GM08714 (cell line): ENCODE measurements at regions not wholly inside any gene's neighbourhood (a gene's known extent, or its start where the extent isn't known, plus 50 kb on each side); places are given as distances from the start of the nearest gene placed in this dataset.
"Not testable (repeated sequence)": the region's sequence is repeated elsewhere in the genome, so short reads cannot be mapped to it uniquely, and the experiment has no call there.

Experiments
- H3K4me3 ChIP-seq: fragments of 200-500 bp; sonication (Bioruptor generic); 2 replicates; pipeline ENCODE4 v1.5.1; 2014; ENCODE audit warnings: mild to moderate bottlenecking, low read length, inconsistent platforms
- ZNF274 ChIP-seq: IDR thresholded peaks from 2 replicates; pipeline ENCODE4 v1.6.1; 2012; ENCODE audit warnings: mild to moderate bottlenecking, low read depth, low read length

GRCh38 chr12:102659200-102659911, 179.0 kb upstream of the IGF1 start:
- no peak for TF ChIP-seq ZNF274
- H3K4me3 ChIP-seq = no peak overlapping the region

GRCh38 chr12:102653406-102653805, 173.0 kb upstream of the IGF1 start:
- no peak overlapping the region for H3K4me3 ChIP-seq
- TF ChIP-seq ZNF274 = no peak

- TF ChIP-seq ZNF274 = no peak
These were observed 172.4 kb upstream of the IGF1 start for GRCh38 chr12:102652645-102653313.

DNA sequence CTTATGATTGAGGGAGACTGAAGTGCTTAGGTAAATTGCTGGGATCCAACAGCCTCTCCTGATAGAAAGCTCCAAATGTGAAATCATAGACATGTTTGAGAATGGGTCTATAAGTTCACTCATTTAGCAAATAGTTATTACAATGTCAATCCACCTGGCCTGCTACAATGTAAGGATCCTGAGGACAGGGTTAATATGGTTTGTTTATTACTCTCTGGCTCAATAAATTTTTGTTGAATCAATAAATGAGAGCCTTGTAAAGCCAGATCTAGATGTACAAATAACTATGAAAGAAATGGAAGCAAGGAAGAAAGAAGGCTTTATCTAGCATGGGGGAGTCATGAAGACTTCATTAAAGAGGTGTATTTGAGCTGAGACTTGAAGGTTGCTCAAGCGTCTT, 165.6 kb upstream of the IGF1 start:
- no peak overlapping the region for H3K4me3 ChIP-seq
- no peak for TF ChIP-seq ZNF274

More at GRCh38 chr12:102652645-102653313, 172.4 kb upstream of the IGF1 start:
- H3K4me3 ChIP-seq = no peak overlapping the region

GRCh38 chr12:102643879-102644575, 163.7 kb upstream of the IGF1 start:
- H3K4me3 ChIP-seq = no peak overlapping the region
- TF ChIP-seq ZNF274 = no peak

GRCh38 chr12:102642199-102642598, 161.8 kb upstream of the IGF1 start:
- TF ChIP-seq ZNF274 = no peak
- H3K4me3 ChIP-seq = no peak overlapping the region

- not testable (repeated sequence) for H3K4me3 ChIP-seq
These were observed 160.3 kb upstream of the IGF1 start for GRCh38 chr12:102640658-102641057.

DNA sequence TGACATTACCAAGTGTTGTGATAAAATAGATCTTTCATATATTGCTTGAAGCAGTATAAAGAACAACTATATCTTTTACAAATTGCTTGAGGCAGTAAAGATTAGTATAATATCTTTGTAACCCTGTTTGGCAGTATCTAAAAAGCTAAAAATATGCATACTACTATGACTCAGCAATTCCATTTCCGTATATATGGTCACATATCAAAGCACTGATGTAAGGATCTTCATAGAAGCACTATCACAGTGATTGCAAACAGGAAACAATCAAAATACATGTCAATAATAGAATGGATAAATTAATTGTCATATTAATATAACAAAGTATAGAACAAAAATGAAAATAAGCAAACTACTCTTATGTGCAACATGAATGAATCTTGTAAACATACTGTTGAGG, 158.4 kb upstream of the IGF1 start:
- H3K4me3 ChIP-seq = no peak overlapping the region
- no peak for TF ChIP-seq ZNF274

GRCh38 chr12:102633981-102634605, 153.7 kb upstream of the IGF1 start:
- no peak for TF ChIP-seq ZNF274
- H3K4me3 ChIP-seq = no peak overlapping the region

- TF ChIP-seq ZNF274 = no peak
- H3K4me3 ChIP-seq = no peak overlapping the region
These were observed 150.9 kb upstream of the IGF1 start for GRCh38 chr12:102631274-102631673.

DNA sequence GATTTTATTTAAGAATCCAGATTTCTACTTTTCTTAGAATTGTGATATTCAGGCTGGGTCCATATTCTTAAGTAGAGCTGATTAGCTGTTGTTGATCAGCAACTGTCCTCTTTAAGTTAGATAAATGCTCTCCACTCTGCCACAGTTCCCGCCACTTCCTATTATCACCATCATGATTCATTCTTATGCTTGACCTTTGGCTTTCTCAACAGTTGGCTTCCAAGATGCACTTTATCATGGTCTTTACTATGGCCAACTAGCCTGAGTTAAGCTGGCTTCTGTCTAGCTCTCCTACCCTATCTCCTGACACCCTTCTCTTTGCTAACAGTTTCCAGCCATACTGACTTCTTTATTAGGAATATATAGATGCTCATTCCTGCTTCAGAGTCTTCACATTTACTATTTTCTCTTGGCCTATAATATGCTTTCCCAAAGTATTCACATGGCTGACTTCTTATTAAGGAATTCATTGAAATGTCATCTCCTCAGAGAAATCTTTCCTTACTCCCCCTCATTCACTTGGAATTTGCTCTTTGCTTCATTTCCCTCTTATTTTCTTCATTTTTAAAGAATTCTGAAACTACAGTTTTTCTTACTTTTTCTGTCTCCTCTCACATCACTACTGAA, 149.0 kb upstream of the IGF1 start:
- no peak for TF ChIP-seq ZNF274
- H3K4me3 ChIP-seq = no peak overlapping the region

- no peak for TF ChIP-seq ZNF274
- no peak overlapping the region for H3K4me3 ChIP-seq
These were observed 145.5 kb upstream of the IGF1 start for GRCh38 chr12:102625819-102626218.

- H3K4me3 ChIP-seq = no peak overlapping the region
- TF ChIP-seq ZNF274 = no peak
These were observed 142.3 kb upstream of the IGF1 start for GRCh38 chr12:102622618-102623017.

- no peak overlapping the region for H3K4me3 ChIP-seq
- TF ChIP-seq ZNF274 = no peak
These were observed 138.0 kb upstream of the IGF1 start for GRCh38 chr12:102618197-102618877.
